ENCODE measurements at regions not wholly inside any gene's neighbourhood (a gene's known extent, or its start where the extent isn't known, plus 50 kb on each side); places are given as distances from the start of the nearest gene placed in this dataset.

DNA sequence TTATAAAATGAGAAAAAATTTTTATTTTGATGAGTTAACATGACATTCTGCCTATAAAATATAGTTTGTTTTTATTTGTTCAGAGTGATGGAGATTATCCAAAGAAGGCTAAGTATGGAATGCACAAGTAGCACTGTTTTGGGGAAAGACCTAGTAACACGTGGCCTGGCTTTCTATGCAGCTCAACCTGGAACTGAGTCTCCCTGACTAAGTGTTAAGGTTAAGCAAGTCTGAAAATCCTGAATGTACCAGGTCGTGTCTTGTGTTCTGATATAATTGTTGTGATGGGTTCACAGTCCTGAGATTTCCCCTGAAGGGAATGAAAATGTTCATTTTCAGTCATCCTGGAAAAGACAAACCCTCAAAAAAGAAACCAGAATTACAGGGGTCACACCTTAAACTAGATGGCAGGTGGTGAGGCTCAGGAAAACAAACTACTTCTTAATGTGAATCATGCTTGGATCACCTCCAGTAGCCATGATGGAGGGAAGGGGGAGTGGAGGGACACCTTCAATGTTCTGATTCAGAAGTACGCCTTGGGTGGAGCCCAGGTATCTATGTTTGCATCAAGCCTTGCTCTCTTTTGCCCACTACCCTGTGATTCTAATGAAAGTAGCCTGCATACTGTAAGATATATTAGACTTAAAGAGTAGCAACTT is 236.8 kb downstream of the ALX1 start:
- H3K4me1 ChIP-seq (ENCODE audit: low read length), result no peaks in the 10 kb centered on the region
- no peak overlapping the region for H3K27ac ChIP-seq (ENCODE audit: low read length)
- H3K79me2 ChIP-seq (ENCODE audit: low read length), result no peaks in the 10 kb centered on the region
- TF ChIP-seq EZH2phosphoT487 (IDR thresholded peaks at IDR 0.05; ENCODE audit: low read depth), result no peak
- TF ChIP-seq, protein P1, sequence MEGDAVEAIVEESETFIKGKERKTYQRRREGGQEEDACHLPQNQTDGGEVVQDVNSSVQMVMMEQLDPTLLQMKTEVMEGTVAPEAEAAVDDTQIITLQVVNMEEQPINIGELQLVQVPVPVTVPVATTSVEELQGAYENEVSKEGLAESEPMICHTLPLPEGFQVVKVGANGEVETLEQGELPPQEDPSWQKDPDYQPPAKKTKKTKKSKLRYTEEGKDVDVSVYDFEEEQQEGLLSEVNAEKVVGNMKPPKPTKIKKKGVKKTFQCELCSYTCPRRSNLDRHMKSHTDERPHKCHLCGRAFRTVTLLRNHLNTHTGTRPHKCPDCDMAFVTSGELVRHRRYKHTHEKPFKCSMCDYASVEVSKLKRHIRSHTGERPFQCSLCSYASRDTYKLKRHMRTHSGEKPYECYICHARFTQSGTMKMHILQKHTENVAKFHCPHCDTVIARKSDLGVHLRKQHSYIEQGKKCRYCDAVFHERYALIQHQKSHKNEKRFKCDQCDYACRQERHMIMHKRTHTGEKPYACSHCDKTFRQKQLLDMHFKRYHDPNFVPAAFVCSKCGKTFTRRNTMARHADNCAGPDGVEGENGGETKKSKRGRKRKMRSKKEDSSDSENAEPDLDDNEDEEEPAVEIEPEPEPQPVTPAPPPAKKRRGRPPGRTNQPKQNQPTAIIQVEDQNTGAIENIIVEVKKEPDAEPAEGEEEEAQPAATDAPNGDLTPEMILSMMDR (IDR thresholded peaks at IDR 0.05; ENCODE audit: low read depth, low read length), result no peak
- no peak overlapping the region for H3K9ac ChIP-seq (ENCODE audit: low read length)
- no peaks in the 10 kb centered on the region for H3K27me3 ChIP-seq (ENCODE audit: low read depth, low read length)
- H4K20me1 ChIP-seq (ENCODE audit: insufficient read depth, low read length), result no peaks in the 10 kb centered on the region
- H2AFZ ChIP-seq (ENCODE audit: low read depth, low read length), result no peak overlapping the region
- no peak overlapping the region for H3K4me3 ChIP-seq (ENCODE audit: low read length)
- H3K9me3 ChIP-seq (ENCODE audit: insufficient read depth, low read length), result no peaks in the 10 kb centered on the region
- H3K36me3 ChIP-seq (replicated peaks; ENCODE audit: low read depth, low read length), result no peaks in the 10 kb centered on the region
- no peak overlapping the region for H3K4me2 ChIP-seq (ENCODE audit: low read length)

DNA sequence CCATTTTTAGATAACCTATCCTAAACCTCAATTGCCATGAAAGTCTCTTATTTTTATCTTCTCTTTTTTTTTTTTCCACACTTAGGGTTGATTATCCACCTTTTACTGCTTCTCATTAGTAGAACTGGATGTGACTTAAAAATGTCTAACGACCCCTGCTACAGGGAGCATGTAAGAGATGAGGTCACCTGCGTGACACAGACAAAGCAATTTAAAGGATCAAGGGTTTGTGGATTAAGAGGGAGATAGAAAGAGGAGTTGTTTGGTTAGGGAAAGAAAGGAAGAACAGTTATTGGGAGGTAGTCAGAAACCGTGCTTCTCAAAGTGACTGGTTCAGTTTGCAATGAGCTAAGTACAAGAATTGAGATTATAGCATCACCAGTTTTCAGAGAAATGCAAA is 239.1 kb downstream of the ALX1 start:
- H3K79me2 ChIP-seq (ENCODE audit: low read length), result no peaks in the 10 kb centered on the region
- H4K20me1 ChIP-seq (ENCODE audit: insufficient read depth, low read length), result no peaks in the 10 kb centered on the region
- no peaks in the 10 kb centered on the region for H3K36me3 ChIP-seq (replicated peaks; ENCODE audit: low read depth, low read length)
- no peaks in the 10 kb centered on the region for H3K27me3 ChIP-seq (ENCODE audit: low read depth, low read length)
- H3K27ac ChIP-seq (ENCODE audit: low read length), result no peak overlapping the region
- no peak overlapping the region for H3K4me2 ChIP-seq (ENCODE audit: low read length)
- H3K4me3 ChIP-seq (ENCODE audit: low read length), result no peak overlapping the region
- no peaks in the 10 kb centered on the region for H3K9me3 ChIP-seq (ENCODE audit: insufficient read depth, low read length)
- no peak overlapping the region for H3K9ac ChIP-seq (ENCODE audit: low read length)
- TF ChIP-seq EZH2phosphoT487 (IDR thresholded peaks at IDR 0.05; ENCODE audit: low read depth), result no peak
- TF ChIP-seq, protein P1 (IDR thresholded peaks at IDR 0.05; ENCODE audit: low read depth, low read length), result no peak
- no peak overlapping the region for H2AFZ ChIP-seq (ENCODE audit: low read depth, low read length)
- H3K4me1 ChIP-seq (ENCODE audit: low read length), result no peaks in the 10 kb centered on the region

GRCh38 chr12:85523197-85523596 is 243.2 kb downstream of the ALX1 start:
- H3K4me2 ChIP-seq (ENCODE audit: low read length), result no peak overlapping the region
- TF ChIP-seq EZH2phosphoT487 (IDR thresholded peaks at IDR 0.05; ENCODE audit: low read depth), result no peak
- TF ChIP-seq, protein P1 (IDR thresholded peaks at IDR 0.05; ENCODE audit: low read depth, low read length), result no peak
- H3K79me2 ChIP-seq (ENCODE audit: low read length), result no peaks in the 10 kb centered on the region
- no peaks in the 10 kb centered on the region for H4K20me1 ChIP-seq (ENCODE audit: insufficient read depth, low read length)
- H3K9ac ChIP-seq (ENCODE audit: low read length), result no peak overlapping the region
- H3K9me3 ChIP-seq (ENCODE audit: insufficient read depth, low read length), result no peaks in the 10 kb centered on the region
- no peak overlapping the region for H2AFZ ChIP-seq (ENCODE audit: low read depth, low read length)
- no peaks in the 10 kb centered on the region for H3K36me3 ChIP-seq (replicated peaks; ENCODE audit: low read depth, low read length)
- no peaks in the 10 kb centered on the region for H3K27me3 ChIP-seq (ENCODE audit: low read depth, low read length)
- H3K4me3 ChIP-seq (ENCODE audit: low read length), result no peak overlapping the region
- peaks cover 7% of the 10 kb centered on the region; the same call in 1 of the 2 replicates for H3K4me1 ChIP-seq (ENCODE audit: low read length)
- H3K27ac ChIP-seq (ENCODE audit: low read length), result no peak overlapping the region

- H2AFZ ChIP-seq (ENCODE audit: low read depth, low read length), result no peak overlapping the region
- H3K4me1 ChIP-seq (ENCODE audit: low read length), result peaks cover 19% of the 10 kb centered on the region
- no peak overlapping the region for H3K9ac ChIP-seq (ENCODE audit: low read length)
- H3K9me3 ChIP-seq (ENCODE audit: insufficient read depth, low read length), result no peaks in the 10 kb centered on the region
- no peaks in the 10 kb centered on the region for H4K20me1 ChIP-seq (ENCODE audit: insufficient read depth, low read length)
- no peak overlapping the region for H3K27ac ChIP-seq (ENCODE audit: low read length)
- no peaks in the 10 kb centered on the region for H3K27me3 ChIP-seq (ENCODE audit: low read depth, low read length)
- no peak overlapping the region for H3K4me3 ChIP-seq (ENCODE audit: low read length)
- TF ChIP-seq, protein P1 (IDR thresholded peaks at IDR 0.05; ENCODE audit: low read depth, low read length), result no peak
- no peak for TF ChIP-seq EZH2phosphoT487 (IDR thresholded peaks at IDR 0.05; ENCODE audit: low read depth)
- no peaks in the 10 kb centered on the region for H3K36me3 ChIP-seq (replicated peaks; ENCODE audit: low read depth, low read length)
- no peaks in the 10 kb centered on the region for H3K79me2 ChIP-seq (ENCODE audit: low read length)
- H3K4me2 ChIP-seq (ENCODE audit: low read length), result no peak overlapping the region; the same call in 1 of the 2 replicates
Observed at GRCh38 chr12:85527192-85527591, 247.2 kb downstream of the ALX1 start.
